K562 (cell line): ENCODE measurements at regions not wholly inside any gene's neighbourhood (a gene's known extent, or its start where the extent isn't known, plus 50 kb on each side); places are given as distances from the start of the nearest gene placed in this dataset.

Source experiments
- ATAC-seq: fragments of 200-7000 bp; cut with Tn5 transposase; 3 replicates; pipeline ENCODE4 v1.9.1; 2020; ENCODE audit warnings: moderate library complexity
- BruUV-seq: library from RNA; stranded (reverse); fragments of 400-500 nt; replicated peaks from 2 replicates; lab custom pipeline; 2021; lab: Mats Ljungman, UMichigan
- CTCF ChIA-PET: fragments of 300-600 bp; formaldehyde crosslinking; extraction: SDS; loops from one replicate; lab custom pipeline; 2021; ENCODE audit warnings: low intra/inter-chr PET ratio; lab: Yijun Ruan, JAX
- POLR2A ChIA-PET: fragments of 300-600, 350-650 bp; sonication (Branson Sonifier 250); formaldehyde crosslinking; extraction: SDS; loops from one replicate; lab custom pipeline; 2021; ENCODE audit warnings: antibody characterized with exemption, inconsistent platforms; lab: Yijun Ruan, JAX
- DNase-seq, 4 experiments: peaks; one replicate each; pipeline versions ENCODE4 v3.0.0 to v3.0.0-alpha.2; 2011 to 2018; ENCODE audit warnings: low spot score in 3 of 4, mixed read lengths in 3 of 4; ENCODE audit errors: extremely low read depth in 1 of 4
- FAIRE-seq: peaks from 2 replicates; lab custom pipeline; 2011; peaks lifted over from hg19 to GRCh38; lab: Jason Lieb, UNC
- H2AFZ ChIP-seq: 2 replicates; pipeline ENCODE4 v1.6.0; 2011; ENCODE audit warnings: low read depth, low read length, control low read depth, inconsistent platforms
- H3K27ac ChIP-seq: fragments of 200-600 bp; 3 replicates; pipeline ENCODE4 v1.8.0; 2011; ENCODE audit warnings: low read depth, mild to moderate bottlenecking, control low read depth, inconsistent platforms, low read length, moderate library complexity, mixed read lengths; ENCODE audit errors: extremely low read depth
- H3K27me3 ChIP-seq, 2 experiments: fragments of 300-600 bp in 1 of 2; 2 replicates in 1 of 2; 3 replicates in 1 of 2; pipeline versions ENCODE4 v1.6.0 to v1.8.0; 2011; ENCODE audit warnings: inconsistent platforms in 2 of 2, low read length in 2 of 2, mild to moderate bottlenecking in 1 of 2, mixed read lengths in 1 of 2, moderate library complexity in 1 of 2; ENCODE audit not compliant: control insufficient read depth in 2 of 2, insufficient read depth in 2 of 2
- H3K36me3 ChIP-seq: fragments of 300-600 bp; 3 replicates; pipeline ENCODE4 v1.8.0; 2011; ENCODE audit warnings: mild to moderate bottlenecking, low read length, inconsistent platforms; ENCODE audit not compliant: control insufficient read depth, insufficient read depth
- H3K4me1 ChIP-seq, 2 experiments: fragments of 200-600 bp in 1 of 2; replicated peaks in 1 of 2; 2 replicates in 1 of 2; 3 replicates in 1 of 2; pipeline versions ENCODE4 v1.5.1 to v1.8.0; 2011; ENCODE audit warnings: inconsistent platforms in 2 of 2, low read length in 2 of 2, mild to moderate bottlenecking in 1 of 2, mixed read lengths in 1 of 2, moderate library complexity in 1 of 2; ENCODE audit not compliant: control insufficient read depth in 2 of 2, insufficient read depth in 2 of 2
- H3K4me2 ChIP-seq: 2 replicates; pipeline ENCODE4 v1.6.1; 2011; ENCODE audit warnings: low read length, control low read depth, inconsistent platforms, mixed read lengths; ENCODE audit not compliant: insufficient read depth
- H3K4me3 ChIP-seq: fragments of 200-600 bp; sonication (generic), shearing (Covaris generic); 2 replicates; pipeline ENCODE4 v1.5.1; 2016; ENCODE audit warnings: control low read depth, inconsistent platforms
- H3K79me2 ChIP-seq: fragments of 200-600 bp; 3 replicates; pipeline ENCODE4 v1.8.0; 2011; ENCODE audit warnings: low read length, inconsistent platforms; ENCODE audit not compliant: control insufficient read depth, insufficient read depth
- H3K9ac ChIP-seq, 2 experiments: 2 replicates each; pipeline versions ENCODE4 v1.6.0 to v1.6.1; 2011; ENCODE audit warnings: low read depth in 2 of 2, low read length in 2 of 2, control low read depth in 1 of 2, inconsistent platforms in 1 of 2, mild to moderate bottlenecking in 1 of 2, mixed read lengths in 1 of 2; ENCODE audit not compliant: insufficient read depth in 1 of 2
- H3K9me1 ChIP-seq: one replicate; pipeline ENCODE4 v1.6.0; 2011; ENCODE audit warnings: inconsistent platforms, mild to moderate bottlenecking, low read length, moderate library complexity; ENCODE audit not compliant: control insufficient read depth, insufficient read depth
- H3K9me3 ChIP-seq: replicated peaks from 2 replicates; pipeline ENCODE4 v1.5.1; 2011; ENCODE audit warnings: low read depth, low read length, inconsistent platforms; ENCODE audit not compliant: control insufficient read depth, insufficient read depth
- H4K20me1 ChIP-seq: replicated peaks from 2 replicates; pipeline ENCODE4 v1.6.1; 2011; ENCODE audit warnings: low read length, inconsistent platforms, mixed read lengths; ENCODE audit not compliant: control insufficient read depth, insufficient read depth
- BRD4 ChIP-seq: fragments of 200-600 bp; sonication (generic); IDR thresholded peaks from 2 replicates; pipeline ENCODE4 v1.6.1; 2017; ENCODE audit warnings: inconsistent platforms
- CBX1 ChIP-seq: sonication (generic); IDR thresholded peaks from 2 replicates; pipeline ENCODE4 v1.6.1; 2016; ENCODE audit warnings: antibody characterized with exemption, low read depth, mild to moderate bottlenecking
- ETS1 ChIP-seq: conservative IDR thresholded peaks from 2 replicates; pipeline ENCODE4 v1.6.1; 2011; ENCODE audit warnings: low read depth, mild to moderate bottlenecking, low read length; ENCODE audit not compliant: control insufficient read depth
- EZH2 ChIP-seq: IDR thresholded peaks from 2 replicates; pipeline ENCODE4 v1.6.1; 2012; ENCODE audit warnings: low read depth, mild to moderate bottlenecking, inconsistent platforms, low read length, borderline replicate concordance
- HMGXB4 ChIP-seq: sonication (generic); formaldehyde crosslinking; IDR thresholded peaks from 2 replicates; pipeline ENCODE4 v1.8.1; 2023; ENCODE audit warnings: mild to moderate bottlenecking, missing genetic modification reagents
- IRF1 ChIP-seq: sonication (generic); formaldehyde crosslinking; IDR thresholded peaks from 2 replicates; pipeline ENCODE4 v1.8.0; 2022; ENCODE audit warnings: missing genetic modification reagents, mild to moderate bottlenecking, borderline replicate concordance
- KLF1 ChIP-seq: fragments of 450-650 bp; IDR thresholded peaks from 2 replicates; pipeline ENCODE4 v1.6.1; 2016; ENCODE audit warnings: missing genetic modification characterization, missing compliant biosample characterization
- NELFE ChIP-seq: IDR thresholded peaks from 2 replicates; pipeline ENCODE4 v1.6.1; 2011; ENCODE audit warnings: mild to moderate bottlenecking; ENCODE audit not compliant: insufficient read depth, insufficient read length
- PHF8 ChIP-seq: fragments of 200-600 bp; sonication (generic); IDR thresholded peaks from 2 replicates; pipeline ENCODE4 v1.6.1; 2012; ENCODE audit warnings: mixed run types, mild to moderate bottlenecking, inconsistent platforms, low read length, moderate library complexity, borderline replicate concordance
- POU5F1 ChIP-seq: fragments of 150-350 bp; IDR thresholded peaks from 2 replicates; pipeline ENCODE4 v1.6.1; 2014; ENCODE audit warnings: borderline replicate concordance, low read length, low read depth, mild to moderate bottlenecking; ENCODE audit not compliant: partially characterized antibody
- PTTG1 ChIP-seq: fragments of 450-650 bp; IDR thresholded peaks from 2 replicates; pipeline ENCODE4 v1.6.1; 2016; ENCODE audit warnings: low read depth, mild to moderate bottlenecking, missing genetic modification characterization, missing compliant biosample characterization
- RBFOX2 ChIP-seq: fragments of 200-400 bp; formaldehyde crosslinking; IDR thresholded peaks from 2 replicates; pipeline ENCODE4 v1.6.1; 2017; ENCODE audit warnings: low read depth, mild to moderate bottlenecking, low read length, moderate library complexity
- RFX5 ChIP-seq: IDR thresholded peaks from 2 replicates; pipeline ENCODE4 v1.6.1; 2011; ENCODE audit warnings: low read depth, mild to moderate bottlenecking, improper control_type of control experiment, low read length
- SAFB2 ChIP-seq: fragments of 200-400 bp; formaldehyde crosslinking; IDR thresholded peaks from 2 replicates; pipeline ENCODE4 v1.6.1; 2018; ENCODE audit warnings: borderline replicate concordance, low read length, low read depth, moderate library complexity; ENCODE audit not compliant: severe bottlenecking
- SP1 ChIP-seq: sonication (generic); formaldehyde crosslinking; IDR thresholded peaks from 2 replicates; pipeline ENCODE4 v1.8.1; 2022; ENCODE audit warnings: mild to moderate bottlenecking, missing genetic modification reagents
- TRIM28 ChIP-seq: fragments of 450-650 bp; IDR thresholded peaks from 2 replicates; pipeline ENCODE4 v1.6.1; 2017
- YBX1 ChIP-seq: fragments of 450-650 bp; IDR thresholded peaks from 2 replicates; pipeline ENCODE4 v1.7.1; 2016; ENCODE audit warnings: mild to moderate bottlenecking
- ZNF445 ChIP-seq: fragments of 250-450 bp; sonication (Bioruptor Pico); IDR thresholded peaks from 2 replicates; pipeline ENCODE4 v1.4.0; 2020; ENCODE audit warnings: low read depth, mild to moderate bottlenecking, moderate library complexity
- WGBS: fragments of 100-300 bp; shearing (Covaris generic); methylation state at CpG from one replicate; pipeline ENCODE4 v1.1.6; 2016; ENCODE audit warnings: low coverage, mixed read lengths; ENCODE audit not compliant: insufficient coverage; ENCODE audit errors: missing lambda C conversion rate; 5-methylcytosine and 5-hydroxymethylcytosine counted together
- in situ Hi-C: fragments of 300-500 bp; cut with MboI; formaldehyde crosslinking; loops from 4 replicates; pipeline ENCODE4 v1.15.0; 2018; ENCODE audit warnings: inconsistent platforms, mixed read lengths
- intact Hi-C: fragments of 100-400 bp; cut with micrococcal nuclease; formaldehyde crosslinking; loops from 2 replicates; pipeline ENCODE4 v1.14.2; 2022

GRCh38 chr2:56464066-56464465, 280.3 kb downstream of the CCDC85A start:
- Histone ChIP-seq H3K27ac (no peak overlapping the region), H3K4me3 (no peak overlapping the region), H3K4me1 (no peaks in the 10 kb centered on the region), H2AFZ (no peak overlapping the region), H3K79me2 (no peaks in the 10 kb centered on the region), H3K9me3 (no peaks in the 10 kb centered on the region), H3K4me2 (no peak overlapping the region), H3K27me3 (no peaks in the 10 kb centered on the region), H3K9me1 (no peaks in the 10 kb centered on the region), H3K9ac (no peak overlapping the region), H4K20me1 (no peaks in the 10 kb centered on the region), H3K36me3 (no peaks in the 10 kb centered on the region)
- CTCF ChIA-PET: no interaction called here
- WGBS: 0% methylated on average over 3 of the region's 3 CpGs
- POLR2A ChIA-PET: no interaction called here
- no peak for DNase-seq
- in situ Hi-C loops (no loop called here), intact Hi-C loops (no loop called here)
- no peak for ATAC-seq
- no peak for FAIRE-seq
- no TSS peak for BruUV-seq
- TF ChIP-seq BRD4 (no peak), RFX5 (no peak), SAFB2 (no peak), HMGXB4 (CRISPR knock-in tag) (no peak), TRIM28 (no peak), KLF1 (tag) (no peak), NELFE (no peak), POU5F1 (no peak), PHF8 (no peak), EZH2 (no peak), YBX1 (no peak), ZNF445 (CRISPR knock-in tag) (no peak), SP1 (CRISPR knock-in tag) (no peak), PTTG1 (no peak), IRF1 (CRISPR knock-in tag) (no peak), CBX1 (no peak), ETS1 (no peak), RBFOX2 (no peak)
